GM21576 (cell line): ENCODE measurements at regions not wholly inside any gene's neighbourhood (a gene's known extent, or its start where the extent isn't known, plus 50 kb on each side); places are given as distances from the start of the nearest gene placed in this dataset.
"Not testable (repeated sequence)": the region's sequence is repeated elsewhere in the genome, so short reads cannot be mapped to it uniquely, and the experiment has no call there.

Experiments used
- ATAC-seq: cut with Tn5 transposase; IDR thresholded peaks from one replicate; pipeline ENCODE4 v1.9.1; 2021; ENCODE audit warnings: mild to moderate bottlenecking, moderate library complexity; ENCODE audit not compliant: unreplicated experiment

GRCh38 chr2:129417041-129417440 is 562.4 kb upstream of the RAB6C start:
- not testable (repeated sequence) for ATAC-seq

- ATAC-seq: no peak
These were observed 557.4 kb upstream of the RAB6C start for GRCh38 chr2:129422028-129422427.

- no peak for ATAC-seq
These were observed 551.3 kb upstream of the RAB6C start for GRCh38 chr2:129428086-129428660.

- no peak for ATAC-seq
These were observed 548.6 kb upstream of the RAB6C start for GRCh38 chr2:129430911-129431310.

GRCh38 chr2:129431881-129432280 is 547.6 kb upstream of the RAB6C start:
- no peak for ATAC-seq

GRCh38 chr2:129436809-129437208 is 542.7 kb upstream of the RAB6C start:
- no peak for ATAC-seq

GRCh38 chr2:129437725-129438124 is 541.7 kb upstream of the RAB6C start:
- ATAC-seq: no peak

GRCh38 chr2:129438501-129439057 is 540.9 kb upstream of the RAB6C start:
- ATAC-seq: no peak

- no peak for ATAC-seq
These were observed 539.8 kb upstream of the RAB6C start for GRCh38 chr2:129439406-129440302.

DNA sequence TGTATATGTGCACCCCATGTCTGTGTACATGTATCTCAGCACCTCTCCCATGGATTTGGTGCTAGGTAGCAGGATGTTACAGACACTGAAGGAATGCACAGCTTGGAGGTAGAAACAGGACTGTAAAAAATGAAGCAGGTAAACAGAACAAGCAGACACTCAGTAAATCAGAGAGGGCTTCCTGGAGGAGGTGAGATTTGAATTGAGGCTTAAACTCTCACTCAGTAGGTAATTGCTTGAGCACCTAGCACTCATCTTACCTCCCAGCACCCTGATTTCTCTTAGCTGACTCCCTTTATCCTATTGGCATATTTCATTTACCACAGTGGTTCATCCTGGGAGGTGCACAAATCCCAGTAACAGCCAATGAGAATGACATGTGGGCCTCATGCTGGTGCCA is 537.9 kb upstream of the RAB6C start:
- ATAC-seq: no peak

- no peak for ATAC-seq
These were observed 536.1 kb upstream of the RAB6C start for GRCh38 chr2:129443235-129443864.

DNA sequence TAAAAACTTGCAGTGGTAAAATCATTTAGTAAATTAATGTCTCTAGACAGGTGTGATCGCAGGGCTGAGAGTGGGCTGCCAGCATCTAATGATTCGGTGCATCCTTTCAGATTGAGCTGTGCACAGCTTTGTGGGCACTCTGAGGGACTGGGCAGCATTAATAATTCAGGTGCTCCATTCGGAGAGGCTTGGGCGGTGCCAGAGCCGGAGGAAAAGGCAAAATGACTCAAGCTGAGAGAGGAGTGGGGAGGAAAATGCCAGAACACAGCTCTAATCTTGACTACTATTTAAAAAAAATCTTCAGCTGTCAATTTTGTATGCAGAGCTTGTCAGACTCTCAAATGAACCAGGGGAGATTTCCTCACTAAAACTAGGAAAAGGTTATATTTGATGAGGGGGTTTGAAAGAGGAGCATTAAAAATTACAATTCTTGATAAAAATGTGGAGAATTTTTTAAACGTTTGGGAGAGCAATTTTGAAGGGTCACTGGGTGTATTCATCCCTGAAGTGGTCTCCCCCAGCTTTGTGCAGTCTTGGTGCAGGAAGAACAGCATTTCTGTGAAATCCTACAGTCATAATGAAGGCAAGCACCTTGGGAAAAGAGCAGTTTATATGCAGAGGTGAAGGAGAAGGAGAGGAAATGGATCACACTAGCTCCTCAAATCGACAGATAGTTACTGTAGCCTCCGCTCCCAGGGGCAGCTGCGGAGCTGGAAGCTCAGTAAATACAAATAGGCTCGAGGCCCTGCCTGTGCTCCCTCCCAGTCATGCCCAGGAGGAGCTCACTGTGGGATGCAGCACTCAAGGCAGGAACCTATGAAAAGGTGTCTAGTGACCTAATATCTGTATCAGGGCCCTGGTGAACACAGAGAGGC is 535.4 kb upstream of the RAB6C start:
- ATAC-seq: no peak

GRCh38 chr2:129444751-129445150 is 534.7 kb upstream of the RAB6C start:
- ATAC-seq: no peak

GRCh38 chr2:129456691-129457090 is 522.8 kb upstream of the RAB6C start:
- ATAC-seq: no peak

GRCh38 chr2:129457277-129457818 is 522.1 kb upstream of the RAB6C start:
- no peak for ATAC-seq

- no peak for ATAC-seq
These were observed 521.5 kb upstream of the RAB6C start for GRCh38 chr2:129458006-129458405.

DNA sequence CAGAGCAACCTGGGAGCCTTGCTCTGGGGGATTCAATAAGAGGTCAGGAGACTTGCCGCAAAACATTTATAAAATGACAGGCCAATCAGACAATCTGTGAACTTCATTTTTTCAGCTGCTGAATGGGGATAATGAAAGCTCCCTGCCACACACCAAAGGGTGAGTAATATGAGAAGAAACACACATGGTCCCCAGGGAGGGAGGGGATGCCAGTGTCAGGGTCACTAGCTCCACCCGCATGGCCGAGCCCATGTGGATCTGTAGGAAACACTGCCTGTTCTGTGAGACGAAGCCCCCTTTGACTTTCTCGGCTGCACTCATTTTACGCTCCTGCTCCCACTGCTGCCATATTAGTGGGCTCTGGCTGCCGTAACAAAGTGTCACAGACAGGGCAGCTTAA is 521.0 kb upstream of the RAB6C start:
- ATAC-seq: no peak

- no peak for ATAC-seq
These were observed 520.1 kb upstream of the RAB6C start for GRCh38 chr2:129459200-129459876.

GRCh38 chr2:129459881-129460280 is 519.6 kb upstream of the RAB6C start:
- no peak for ATAC-seq
